ENCODE measurements at regions not wholly inside any gene's neighbourhood (a gene's known extent, or its start where the extent isn't known, plus 50 kb on each side); places are given as distances from the start of the nearest gene placed in this dataset.

- CTCF ChIA-PET (ENCODE audit: low intra/inter-chr PET ratio, low total read pairs): no interaction called here
- no peak for FAIRE-seq
Measured at GRCh38 chr1:221035662-221036153, 156.5 kb downstream of the HLX start.

More at GRCh38 chr1:221035662-221036153, 156.5 kb downstream of the HLX start:
- Histone ChIP-seq H3K79me2 (ENCODE audit: insufficient read depth, low read length) (no peaks in the 10 kb centered on the region), H3K9ac (ENCODE audit: insufficient read depth, low read depth, low read length) (no peak overlapping the region), H3K9me3 (ENCODE audit: low read length) (no peaks in the 10 kb centered on the region), H3K4me3 (replicated peaks in 1 of 3; ENCODE audit: insufficient read depth in 1 of 3, low read depth in 2 of 3, low read length in 3 of 3) (no peak overlapping the region), H4K20me1 (ENCODE audit: insufficient read depth, low read length) (no peaks in the 10 kb centered on the region), H3K27ac (ENCODE audit: extremely low read length, insufficient read depth, low read length) (no peak overlapping the region), H2AFZ (ENCODE audit: low read length) (no peak overlapping the region), H3K36me3 (replicated peaks in 1 of 2; ENCODE audit: control insufficient read depth in 1 of 2, insufficient read depth in 2 of 2, low read length in 2 of 2) (no peaks in the 10 kb centered on the region), H3K4me2 (ENCODE audit: low read depth, low read length) (no peak overlapping the region), H3K27me3 (ENCODE audit: control insufficient read depth in 1 of 2, insufficient read depth in 2 of 2, low read length in 2 of 2) (no peaks in the 10 kb centered on the region), H3K4me1 (ENCODE audit: insufficient read depth, low read length) (no peaks in the 10 kb centered on the region)
- BruUV-seq (replicated peaks): no TSS peak
- intact Hi-C loops (cut with micrococcal nuclease; ENCODE audit: unreplicated experiment): no loop called here
- 17% methylated on average over 6 of the region's 6 CpGs for WGBS (ENCODE audit: low lambda C conversion rate)
- POLR2A ChIA-PET: no interaction called here
- in situ Hi-C loops (cut with HindIII; ENCODE audit: extremely low pct_ligation_motif_present, low pct_unique_long_range_greater_than_20kb): no loop called here
- TF ChIP-seq SMARCC2 (IDR thresholded peaks at IDR 0.05) (no peak), ZNF12 (CRISPR knock-in tag; IDR thresholded peaks at IDR 0.05) (no peak), ZNF292 (CRISPR knock-in tag; IDR thresholded peaks at IDR 0.05; ENCODE audit: borderline replicate concordance, low read depth) (no peak), ZBTB25 (CRISPR knock-in tag; IDR thresholded peaks at IDR 0.05) (no peak), MED13 (CRISPR knock-in tag; IDR thresholded peaks at IDR 0.05) (no peak), DNMT3B (CRISPR knock-in tag; conservative IDR thresholded peaks at IDR 0.05) (no peak), ZMAT3 (CRISPR knock-in tag; conservative IDR thresholded peaks at IDR 0.05) (no peak), TERF1 (CRISPR knock-in tag; IDR thresholded peaks at IDR 0.05) (no peak), ZFY (CRISPR knock-in tag; IDR thresholded peaks at IDR 0.05) (no peak)
- DNase-seq (ENCODE audit: low spot score) (no peak), ATAC-seq (no peak)

Measured in HepG2 (cell line).